Spleen (tissue), 11 donors: ENCODE measurements at regions not wholly inside any gene's neighbourhood (a gene's known extent, or its start where the extent isn't known, plus 50 kb on each side); places are given as distances from the start of the nearest gene placed in this dataset.

Experiments used
- DNase-seq: peaks from one replicate; pipeline ENCODE4 v3.0.0-alpha.2; 2020
- H3K27ac ChIP-seq, 8 donors: fragments of 200-600 bp; sonication (generic) in 7 of 8; 1 replicate in 4 of 8; 2 replicates in 4 of 8; pipeline versions ENCODE4 v1.5.0 to v1.8.0; 2016 to 2021; ENCODE audit warnings: inconsistent platforms in 4 of 8, mild to moderate bottlenecking in 4 of 8, moderate library complexity in 1 of 8
- H3K27me3 ChIP-seq, 7 donors: fragments of 200-600 bp; sonication (generic) in 6 of 7; replicated peaks in 1 of 7; 1 replicate in 4 of 7; 2 replicates in 3 of 7; pipeline versions ENCODE4 v1.5.0 to v1.8.0; 2016 to 2021; ENCODE audit warnings: inconsistent platforms in 3 of 7, mild to moderate bottlenecking in 1 of 7
- H3K36me3 ChIP-seq, 6 donors: fragments of 200-600 bp; sonication (generic) in 5 of 6; 1 replicate in 4 of 6; 2 replicates in 2 of 6; pipeline versions ENCODE4 v1.5.0 to v1.8.0; 2016 to 2021; ENCODE audit warnings: inconsistent platforms in 2 of 6
- H3K4me1 ChIP-seq, 6 donors: fragments of 200-600 bp; sonication (generic) in 5 of 6; 1 replicate in 3 of 6; 2 replicates in 3 of 6; pipeline versions ENCODE4 v1.5.0 to v1.8.0; 2016 to 2021; ENCODE audit warnings: inconsistent platforms in 3 of 6
- H3K4me3 ChIP-seq, 8 donors: fragments of 200-600 bp; sonication (generic) in 7 of 8; 1 replicate in 4 of 8; 2 replicates in 4 of 8; pipeline versions ENCODE4 v1.5.0 to v1.8.0; 2016 to 2021; ENCODE audit warnings: inconsistent platforms in 4 of 8, mild to moderate bottlenecking in 4 of 8, moderate library complexity in 2 of 8
- H3K9me3 ChIP-seq, 8 donors: fragments of 200-600 bp; sonication (generic) in 7 of 8; 1 replicate in 4 of 8; 2 replicates in 4 of 8; pipeline versions ENCODE4 v1.5.0 to v1.8.0; 2016 to 2021; ENCODE audit warnings: inconsistent platforms in 4 of 8
- CTCF ChIP-seq, 11 experiments: fragments of 200-600 bp in 7 of 11; fragments of 450-650 bp in 4 of 11; sonication (generic) in 4 of 11; IDR thresholded peaks in 8 of 11; conservative IDR thresholded peaks in 3 of 11; 1 replicate in 7 of 11; 2 replicates in 4 of 11; pipeline versions ENCODE4 v1.4.0 to v1.8.0; 2016 to 2021; ENCODE audit warnings: antibody characterized with exemption in 11 of 11, inconsistent platforms in 4 of 11, mild to moderate bottlenecking in 1 of 11
- POLR2A ChIP-seq, 3 donors: fragments of 450-650 bp; IDR thresholded peaks; one replicate each; pipeline ENCODE4 v1.5.1; 2017; ENCODE audit warnings: antibody characterized with exemption in 3 of 3, mild to moderate bottlenecking in 1 of 3
- POLR2AphosphoS5 ChIP-seq, 3 donors: sonication (generic); formaldehyde crosslinking; IDR thresholded peaks; one replicate each; pipeline ENCODE4 v1.5.1; 2017; ENCODE audit warnings: antibody characterized with exemption in 3 of 3
- WGBS, 5 donors: extraction: QIAGEN DNeasy Blood & Tissue Kit in 3 of 5; methylation state at CpG; one replicate each; pipeline versions ENCODE4 v1.1.5 to v1.1.7; 2013 to 2018; 5-methylcytosine and 5-hydroxymethylcytosine counted together
- intact Hi-C: fragments of 100-400 bp; cut with DNase I; formaldehyde crosslinking; loops from one replicate; pipeline ENCODE4 v1.15.0; 2023; ENCODE audit warnings: low total_unique reads
- donor health status: healthy with polysubstance abuse.
- donor health status: DM: no; HTN: no; CAD: no; lungs with moderate emphysema.
- donor health status: DM: no; HTN: no; CAD: no.
- donor health status: Bipolar disorder and iron deficiency.
- donor health status: healthy.
- donor health status: DM: no; HTN: no; CAD: no.
- donor health status: DM: yes; HTN: yes; CAD: no.

- Histone ChIP-seq H3K27me3 (no peaks in the 10 kb centered on the region), H3K9me3 (peaks cover 62 to 96% (median 96%) of the 10 kb centered on the region in 8 donors), H3K4me1 (no peaks in the 10 kb centered on the region), H3K4me3 (no peak overlapping the region), H3K36me3 (peaks cover 19 to 96% (median 67%) of the 10 kb centered on the region in 6 donors), H3K27ac (no peak overlapping the region)
- TF ChIP-seq POLR2AphosphoS5 (IDR thresholded peaks at IDR 0.05) (no peak), CTCF (IDR thresholded peaks at IDR 0.05 in 8 of 11, conservative IDR thresholded peaks at IDR 0.05 in 3 of 11) (no peak), POLR2A (IDR thresholded peaks at IDR 0.05) (no peak)
- no peak for DNase-seq
- 93 to 98% (median 94%) methylated on average over 7 of the region's 7 CpGs for WGBS, 5 donors
- intact Hi-C loops, result no loop called here
Observed at GRCh38 chr16:31754998-31755615, 118.5 kb upstream of the ZNF267 start.

- no peak for DNase-seq
- TF ChIP-seq CTCF (IDR thresholded peaks at IDR 0.05 in 8 of 11, conservative IDR thresholded peaks at IDR 0.05 in 3 of 11) (no peak), POLR2A (IDR thresholded peaks at IDR 0.05) (no peak), POLR2AphosphoS5 (IDR thresholded peaks at IDR 0.05) (no peak)
- peaks cover 0 to 43% (median 13%) of the 10 kb centered on the region in 6 donors for H3K36me3 ChIP-seq
- H3K9me3 ChIP-seq, result peaks cover 47 to 94% (median 93%) of the 10 kb centered on the region in 8 donors
- no peak overlapping the region for H3K4me3 ChIP-seq
- H3K27ac ChIP-seq, result no peak overlapping the region
- no peaks in the 10 kb centered on the region for H3K4me1 ChIP-seq
- WGBS, 5 donors, result 87 to 100% (median 97%) methylated on average over 2 of the region's 2 CpGs
- intact Hi-C loops, result no loop called here
- no peaks in the 10 kb centered on the region for H3K27me3 ChIP-seq
Observed at GRCh38 chr16:31764103-31764502, 109.5 kb upstream of the ZNF267 start.

- Histone ChIP-seq H3K4me3 (no peak overlapping the region), H3K36me3 (peaks cover 0 to 23% (median 0%) of the 10 kb centered on the region in 6 donors), H3K9me3 (peaks cover 48 to 100% (median 100%) of the 10 kb centered on the region in 8 donors), H3K27me3 (no peaks in the 10 kb centered on the region), H3K4me1 (no peaks in the 10 kb centered on the region), H3K27ac (no peak overlapping the region)
- no peak for DNase-seq
- intact Hi-C loops, result no loop called here
- WGBS, 5 donors, result 95 to 99% (median 96%) methylated on average over 10 of the region's 10 CpGs
- no peak for TF ChIP-seq CTCF (IDR thresholded peaks at IDR 0.05 in 8 of 11, conservative IDR thresholded peaks at IDR 0.05 in 3 of 11)
- no peak for TF ChIP-seq POLR2A (IDR thresholded peaks at IDR 0.05)
- TF ChIP-seq POLR2AphosphoS5 (IDR thresholded peaks at IDR 0.05), result no peak
Observed at GRCh38 chr16:31767267-31767666, 106.3 kb upstream of the ZNF267 start.

GRCh38 chr16:31780342-31780741 lies 93.3 kb upstream of the ZNF267 start:
- no peak for DNase-seq
- WGBS, 5 donors, result 87 to 100% (median 93%) methylated on average over 1 of the region's 1 CpG
- H3K9me3 ChIP-seq, result peaks cover 15 to 100% (median 100%) of the 10 kb centered on the region in 8 donors
- no peak overlapping the region for H3K27ac ChIP-seq
- H3K36me3 ChIP-seq, result no peaks in the 10 kb centered on the region
- no peaks in the 10 kb centered on the region for H3K27me3 ChIP-seq
- intact Hi-C loops, result no loop called here
- H3K4me3 ChIP-seq, result no peak overlapping the region
- H3K4me1 ChIP-seq, result no peaks in the 10 kb centered on the region
- TF ChIP-seq CTCF (IDR thresholded peaks at IDR 0.05 in 8 of 11, conservative IDR thresholded peaks at IDR 0.05 in 3 of 11) (no peak), POLR2A (IDR thresholded peaks at IDR 0.05) (no peak), POLR2AphosphoS5 (IDR thresholded peaks at IDR 0.05) (no peak)
